GM08714 (cell line): ENCODE measurements at regions not wholly inside any gene's neighbourhood (a gene's known extent, or its start where the extent isn't known, plus 50 kb on each side); places are given as distances from the start of the nearest gene placed in this dataset.
A peak's percentile ranks its signal among the peaks of the same experiment; 100 is the strongest.
"Not testable (repeated sequence)": the region's sequence is repeated elsewhere in the genome, so short reads cannot be mapped to it uniquely, and the experiment has no call there.

Source experiments
- H3K4me3 ChIP-seq: fragments of 200-500 bp; sonication (Bioruptor generic); 2 replicates; pipeline ENCODE4 v1.5.1; 2014; ENCODE audit warnings: mild to moderate bottlenecking, low read length, inconsistent platforms
- ZNF274 ChIP-seq: IDR thresholded peaks from 2 replicates; pipeline ENCODE4 v1.6.1; 2012; ENCODE audit warnings: mild to moderate bottlenecking, low read depth, low read length

DNA sequence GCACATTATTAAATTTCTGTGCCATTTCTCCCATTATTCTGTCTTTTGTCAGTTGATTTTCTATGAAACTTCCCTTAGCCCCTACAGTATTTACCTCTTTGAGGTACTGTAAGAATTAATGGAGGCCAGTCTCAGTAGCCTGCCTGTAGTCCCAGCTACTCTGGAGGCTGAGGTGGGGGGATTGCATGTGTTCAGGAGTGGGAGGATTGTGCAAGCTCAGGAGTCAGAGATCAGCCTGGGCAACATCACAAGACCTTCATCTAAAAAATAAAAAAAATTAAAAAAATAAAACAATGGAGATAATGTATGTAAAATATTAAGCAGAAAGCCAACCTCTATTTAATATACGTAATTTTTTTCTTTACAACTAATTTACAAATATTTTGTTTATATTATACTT is 77.8 kb downstream of the OR2B2 start:
- no peak for TF ChIP-seq ZNF274
- H3K4me3 ChIP-seq, result no peak overlapping the region

DNA sequence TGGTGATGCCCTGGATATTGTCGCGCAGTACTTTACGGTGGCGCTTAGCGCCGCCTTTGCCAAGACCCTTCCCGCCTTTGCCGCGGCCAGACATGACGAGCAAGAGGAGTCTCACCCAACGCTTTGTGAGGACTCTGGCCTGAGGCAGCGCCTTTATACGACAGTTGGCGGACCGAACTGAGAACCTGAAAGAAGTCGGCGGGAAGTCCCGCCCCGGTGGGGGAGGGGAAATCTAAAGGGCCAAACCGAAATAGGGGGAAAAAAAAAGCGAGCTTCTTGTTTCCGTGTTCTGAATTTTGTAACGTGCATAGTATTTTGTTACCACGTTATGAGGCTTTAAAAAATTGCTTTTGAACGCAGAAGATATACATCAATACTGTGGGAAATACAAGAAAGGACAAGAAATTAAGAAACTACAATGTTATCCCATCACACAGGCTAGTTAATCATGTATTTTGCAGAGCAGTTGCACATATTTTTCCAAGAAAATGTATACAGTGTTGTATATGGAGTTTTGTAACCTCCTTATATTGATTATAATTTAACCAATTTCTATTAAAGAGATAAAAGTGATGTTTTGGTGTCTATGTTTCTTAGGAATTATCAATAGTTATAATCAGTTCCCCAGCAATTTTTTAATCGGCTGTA is 80.6 kb downstream of the OR2B2 start:
- H3K4me3 ChIP-seq, result peak overlapping the region; percentile 26; the same call in 1 of the 2 replicates

DNA sequence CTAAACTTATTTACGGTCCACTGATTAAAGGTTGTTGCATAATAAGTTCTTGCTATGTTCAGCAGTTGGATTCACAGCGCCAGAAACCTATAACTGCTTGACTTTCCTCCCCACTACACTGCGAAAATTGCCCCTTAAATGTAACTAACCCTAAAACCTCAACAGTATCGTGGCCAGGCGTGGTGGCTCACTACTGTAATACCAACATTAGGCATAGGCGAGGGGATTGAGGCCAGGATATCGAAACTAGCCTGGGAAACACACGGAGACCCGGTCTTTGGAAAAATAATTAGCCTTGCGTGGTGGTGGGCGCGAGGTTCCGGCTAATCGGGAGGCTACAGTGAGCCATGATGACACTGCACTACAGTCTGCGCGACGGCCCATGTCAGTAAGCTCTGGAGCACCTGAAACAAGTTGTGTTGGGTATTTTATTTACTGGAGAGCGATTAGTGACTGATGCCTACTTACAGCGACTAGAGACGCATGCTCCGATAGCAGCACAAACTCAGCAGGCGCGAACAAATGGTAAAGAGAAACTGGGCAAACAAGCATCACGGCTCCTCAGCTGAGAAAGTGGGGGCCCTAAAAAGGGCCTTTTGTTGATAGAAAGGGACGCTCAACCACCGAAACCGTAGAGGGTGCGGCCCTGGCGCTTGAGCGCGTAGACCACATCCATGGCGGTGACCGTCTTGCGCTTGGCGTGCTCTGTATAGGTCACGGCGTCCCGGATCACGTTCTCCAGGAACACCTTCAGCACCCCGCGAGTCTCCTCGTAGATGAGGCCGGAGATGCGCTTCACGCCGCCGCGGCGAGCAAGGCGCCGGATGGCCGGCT is 81.4 kb downstream of the OR2B2 start:
- H3K4me3 ChIP-seq, result peak overlapping the region; percentile 83

DNA sequence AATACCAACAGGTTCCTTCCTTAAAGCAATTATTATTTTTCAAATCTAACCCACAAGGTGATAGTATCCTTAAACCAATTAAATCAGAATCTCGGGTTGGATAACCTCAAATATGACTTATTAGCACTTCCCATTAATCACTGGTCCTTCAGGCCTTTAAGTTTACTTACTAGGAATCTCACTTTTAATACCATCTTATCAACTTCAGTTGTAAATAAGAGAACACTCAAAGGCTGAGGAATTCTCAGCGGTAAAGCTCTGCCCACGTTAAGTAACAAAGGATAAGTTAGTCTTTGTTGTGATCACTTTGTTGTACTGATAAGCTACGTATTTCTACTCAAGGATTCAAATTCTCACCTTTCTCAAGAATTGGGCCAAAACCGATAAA is 82.0 kb downstream of the OR2B2 start:
- peak overlapping the region; percentile 83 for H3K4me3 ChIP-seq
- no peak for TF ChIP-seq ZNF274

DNA sequence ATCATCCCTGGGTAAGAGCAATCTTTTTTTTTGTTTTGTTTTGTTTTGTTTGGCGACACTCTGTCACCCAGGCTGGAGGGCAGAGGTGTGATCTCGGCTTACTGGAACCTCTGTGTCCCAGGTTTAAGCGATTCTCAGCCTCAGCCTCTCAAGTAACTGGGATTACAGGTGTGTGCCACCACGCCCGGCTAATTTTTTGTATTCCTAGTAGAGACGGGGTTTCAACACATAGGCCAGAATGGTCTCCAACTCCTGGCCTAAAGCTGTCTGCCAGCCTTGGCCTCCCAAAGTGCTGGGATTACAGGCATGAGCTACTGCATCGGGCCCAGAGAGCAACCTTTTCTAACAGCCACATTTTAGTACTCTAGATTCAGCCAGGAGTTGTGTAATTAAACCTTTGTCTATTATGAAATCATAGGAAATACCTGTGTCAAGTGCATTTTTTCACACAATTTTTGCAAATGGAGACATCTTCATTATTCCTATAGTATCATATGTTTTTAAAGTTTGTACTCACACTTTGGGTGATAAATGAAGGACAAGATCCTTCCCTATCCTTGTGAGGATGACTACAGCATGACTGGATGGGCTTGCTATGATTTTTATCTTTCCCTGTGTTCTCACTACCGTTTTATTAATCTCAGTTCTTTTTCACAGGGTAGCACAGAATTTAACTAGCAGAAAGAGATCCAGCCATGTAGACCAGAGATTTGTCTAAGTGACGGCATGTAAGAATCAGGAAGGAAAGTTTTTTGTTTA is 82.6 kb downstream of the OR2B2 start:
- peak overlapping the region; percentile 83 for H3K4me3 ChIP-seq
- TF ChIP-seq ZNF274, result no peak

DNA sequence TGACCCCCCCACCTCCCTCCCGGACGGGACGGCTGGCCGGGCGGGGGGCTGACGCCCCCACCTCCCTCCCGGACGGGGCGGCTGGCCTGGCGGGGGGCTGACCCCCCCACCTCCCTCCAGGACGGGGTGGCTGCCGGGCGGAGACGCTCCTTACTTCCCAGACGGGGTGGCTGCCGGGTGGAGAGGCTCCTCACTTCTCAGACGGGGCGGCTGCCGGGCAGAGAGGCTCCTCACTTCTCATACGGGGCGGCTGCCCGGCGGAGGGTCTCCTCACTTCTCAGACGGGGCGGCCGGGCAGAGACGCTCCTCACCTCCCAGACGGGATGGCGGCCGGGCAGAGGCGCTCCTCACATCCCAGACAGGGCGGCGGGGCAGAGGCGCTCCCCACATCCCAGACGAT is 84.7 kb downstream of the OR2B2 start:
- H3K4me3 ChIP-seq, result not testable (repeated sequence)

DNA sequence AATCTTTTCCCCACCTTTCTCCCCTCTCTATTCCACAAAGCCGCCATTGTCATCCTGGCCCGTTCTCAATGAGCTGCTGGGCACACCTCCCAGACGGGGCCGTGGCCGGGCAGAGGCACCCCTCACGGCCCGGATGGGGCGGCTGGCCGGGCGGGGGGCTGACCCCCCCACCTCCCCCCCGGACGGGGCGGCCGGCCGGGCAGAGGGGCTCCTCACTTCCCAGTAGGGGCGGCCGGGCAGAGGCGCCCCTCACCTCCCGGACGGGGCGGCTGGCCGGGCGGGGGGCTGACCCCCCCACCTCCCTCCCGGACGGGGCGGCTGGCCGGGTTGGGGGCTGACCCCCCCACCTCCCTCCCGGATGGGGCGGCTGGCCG is 85.6 kb downstream of the OR2B2 start:
- H3K4me3 ChIP-seq, result not testable (repeated sequence)

DNA sequence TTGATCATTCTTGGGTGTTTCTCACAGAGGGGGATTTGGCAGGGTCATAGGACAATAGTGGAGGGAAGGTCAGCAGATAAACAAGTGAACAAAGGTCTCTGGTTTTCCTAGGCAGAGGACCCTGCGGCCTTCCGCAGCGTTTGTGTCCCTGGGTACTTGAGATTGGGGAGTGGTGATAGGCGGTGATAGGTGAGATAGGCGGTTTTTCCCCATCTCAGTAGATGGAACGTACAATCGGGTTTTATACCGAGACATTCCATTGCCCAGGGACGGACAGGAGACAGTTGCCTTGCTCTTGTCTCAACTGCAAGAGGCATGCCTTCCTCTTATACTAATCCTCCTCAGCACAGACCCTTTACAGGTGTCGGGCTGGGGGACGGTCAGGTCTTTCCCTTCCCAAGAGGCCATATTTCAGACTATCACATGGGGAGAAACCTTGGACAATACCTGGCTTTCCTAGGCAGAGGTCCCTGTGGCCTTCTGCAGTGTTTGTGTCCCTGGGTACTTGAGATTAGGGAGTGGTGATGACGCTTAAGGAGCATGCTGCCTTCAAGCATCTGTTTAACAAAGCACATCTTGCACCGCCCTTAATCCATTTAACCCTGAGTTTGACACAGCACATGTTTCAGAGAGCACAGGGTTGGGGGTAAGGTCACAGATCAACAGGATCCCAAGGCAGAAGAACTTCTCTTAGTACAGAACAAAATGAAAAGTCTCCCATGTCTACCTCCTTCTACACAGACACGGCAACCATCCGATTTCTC is 86.2 kb downstream of the OR2B2 start:
- H3K4me3 ChIP-seq, result peak overlapping the region; percentile 45; the same call in 1 of the 2 replicates

DNA sequence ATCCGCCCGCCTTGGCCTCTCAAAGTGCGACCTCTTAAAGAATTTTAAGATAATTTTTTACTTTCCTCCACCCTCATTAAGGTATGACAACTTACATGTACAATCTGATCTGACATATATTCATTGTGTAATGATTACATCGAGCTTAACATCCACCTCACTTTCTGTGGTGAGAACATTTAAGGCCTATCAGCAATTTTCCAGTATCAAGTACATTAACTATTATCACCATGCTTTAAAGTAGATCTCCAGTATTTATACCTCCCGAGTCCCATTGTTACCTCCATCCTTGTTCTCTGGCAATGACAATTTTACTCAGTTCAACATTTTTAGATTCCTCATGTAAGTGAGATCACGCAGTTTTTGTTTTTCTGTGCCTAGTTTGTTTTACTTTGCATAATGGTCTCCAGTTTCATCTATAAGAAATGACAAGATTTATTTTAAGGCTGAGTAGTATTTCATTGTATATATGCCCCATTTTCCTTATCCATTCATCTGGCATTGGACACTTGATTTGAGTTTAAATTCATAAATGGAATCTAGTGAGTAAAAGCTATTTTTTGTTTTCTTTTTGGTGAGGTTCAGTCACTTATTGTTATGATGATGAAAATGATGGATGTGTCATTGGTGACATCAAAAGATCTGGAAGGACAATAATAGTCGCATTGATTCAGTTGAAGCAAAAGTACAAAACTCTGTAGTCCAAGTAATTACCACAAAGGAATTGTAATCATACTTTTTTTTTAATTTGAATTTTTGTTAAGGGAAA is 87.0 kb downstream of the OR2B2 start:
- H3K4me3 ChIP-seq, result peak overlapping the region; percentile 81
- no peak for TF ChIP-seq ZNF274

DNA sequence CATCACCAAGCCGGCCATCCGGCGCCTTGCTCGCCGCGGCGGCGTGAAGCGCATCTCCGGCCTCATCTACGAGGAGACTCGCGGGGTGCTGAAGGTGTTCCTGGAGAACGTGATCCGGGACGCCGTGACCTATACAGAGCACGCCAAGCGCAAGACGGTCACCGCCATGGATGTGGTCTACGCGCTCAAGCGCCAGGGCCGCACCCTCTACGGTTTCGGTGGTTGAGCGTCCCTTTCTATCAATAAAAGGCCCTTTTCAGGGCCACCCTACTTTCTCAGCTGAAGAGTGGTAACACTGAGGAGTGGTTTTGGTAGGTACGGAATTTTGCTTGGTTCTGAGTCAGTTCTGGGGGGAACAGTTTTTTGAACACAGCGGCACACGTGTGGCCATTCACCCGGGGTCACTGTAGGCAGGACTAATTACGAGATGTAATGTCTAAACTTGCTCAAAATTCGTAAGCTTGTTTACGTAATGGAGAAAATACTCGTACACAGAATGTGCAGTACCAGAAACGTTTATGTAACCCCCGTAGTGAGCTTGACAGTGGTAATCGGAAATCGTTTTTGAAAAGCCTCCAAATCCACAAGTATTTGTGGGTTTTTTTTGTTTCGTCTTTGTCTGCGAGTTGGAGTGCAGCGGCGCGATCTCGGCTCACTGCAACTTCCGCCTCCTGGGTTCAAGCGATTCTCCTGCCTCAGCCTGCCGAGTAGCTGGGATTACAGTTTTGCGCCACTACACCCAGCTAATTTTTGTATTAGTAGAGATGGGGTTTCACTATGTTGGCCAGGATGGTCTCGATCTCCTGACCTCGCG is 87.8 kb downstream of the OR2B2 start:
- peak overlapping the region; percentile 81 for H3K4me3 ChIP-seq

DNA sequence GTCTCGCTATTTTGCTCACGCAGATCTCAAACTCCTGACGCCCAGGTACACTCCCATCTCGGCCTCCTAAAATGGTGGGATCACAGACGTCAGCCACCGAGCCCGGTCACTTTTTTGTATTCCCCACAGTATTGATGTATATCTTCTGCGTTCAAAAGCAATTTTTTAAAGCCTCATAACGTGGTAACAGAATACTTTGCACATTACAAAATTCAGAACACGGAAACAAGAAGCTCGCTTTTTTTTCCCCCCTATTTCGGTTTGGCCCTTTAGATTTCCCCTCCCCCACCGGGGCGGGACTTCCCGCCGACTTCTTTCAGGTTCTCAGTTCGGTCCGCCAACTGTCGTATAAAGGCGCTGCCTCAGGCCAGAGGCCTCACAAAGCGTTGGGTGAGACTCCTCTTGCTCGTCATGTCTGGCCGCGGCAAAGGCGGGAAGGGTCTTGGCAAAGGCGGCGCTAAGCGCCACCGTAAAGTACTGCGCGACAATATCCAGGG is 88.4 kb downstream of the OR2B2 start:
- peak overlapping the region; percentile 60; the same call in 1 of the 2 replicates for H3K4me3 ChIP-seq

DNA sequence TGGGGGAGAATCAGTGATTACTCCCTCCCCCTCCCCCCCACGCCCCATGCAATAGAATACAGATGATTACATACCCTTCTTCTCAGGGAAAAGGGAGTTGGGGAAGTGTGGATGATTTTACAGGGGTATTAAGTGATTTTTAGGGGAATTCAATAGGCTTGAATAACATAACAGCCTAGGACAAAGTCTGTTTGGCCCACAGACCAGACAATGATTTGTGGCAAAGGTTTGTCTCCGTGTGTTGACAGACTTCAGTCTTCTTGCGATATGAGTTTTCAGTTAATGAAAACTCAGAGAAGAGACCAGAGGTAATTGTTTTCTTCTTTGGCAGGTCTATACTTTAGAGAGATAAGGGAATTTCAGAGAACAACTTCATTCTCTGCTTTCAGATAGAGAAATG is 95.3 kb downstream of the OR2B2 start:
- TF ChIP-seq ZNF274, result no peak

More for the DNA sequence above, 95.3 kb downstream of the OR2B2 start:
- H3K4me3 ChIP-seq, result no peak overlapping the region
